Ishikawa (cell line): ENCODE measurements at regions not wholly inside any gene's neighbourhood (a gene's known extent, or its start where the extent isn't known, plus 50 kb on each side); places are given as distances from the start of the nearest gene placed in this dataset.

ENCODE experiments used
- CEBPB ChIP-seq: IDR thresholded peaks from 2 replicates; pipeline ENCODE4 v1.6.1; 2012
- CREB1 ChIP-seq: IDR thresholded peaks from 2 replicates; pipeline ENCODE4 v1.6.1; 2012; ENCODE audit warnings: low read depth
- EP300 ChIP-seq: IDR thresholded peaks from 2 replicates; pipeline ENCODE4 v1.6.1; 2012; ENCODE audit warnings: borderline replicate concordance

DNA sequence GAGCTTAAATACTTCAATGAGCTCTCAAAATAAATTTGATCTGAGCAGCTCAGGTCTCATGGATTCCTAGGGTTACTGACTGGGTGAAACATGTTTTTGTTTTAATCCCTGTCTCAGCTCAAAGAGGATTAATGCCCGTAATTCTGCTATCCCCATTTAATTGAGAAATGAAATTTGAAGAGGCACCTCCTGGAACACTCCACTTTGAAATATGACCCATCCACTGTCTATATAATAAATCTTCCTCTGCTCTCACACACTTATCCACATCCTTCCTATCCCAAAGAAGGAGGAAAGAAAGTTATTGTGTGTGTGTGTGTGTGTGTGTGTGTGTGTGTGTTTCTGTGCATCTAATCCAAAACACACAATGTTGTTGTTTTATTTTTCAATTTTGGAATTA is 2082.4 kb upstream of the PIK3C3 start:
- no peak for TF ChIP-seq CREB1
- TF ChIP-seq EP300, result no peak
- TF ChIP-seq CEBPB, result no peak
